Thymus (tissue), 11 donors: ENCODE measurements at regions not wholly inside any gene's neighbourhood (a gene's known extent, or its start where the extent isn't known, plus 50 kb on each side); places are given as distances from the start of the nearest gene placed in this dataset.

Source experiments
- DNase-seq, 9 donors: peaks; one replicate each; pipeline ENCODE4 v3.0.0-alpha.2; 2013; ENCODE audit warnings: low spot score in 9 of 9, low read depth in 6 of 9, missing footprints in 1 of 9
- H3K27ac ChIP-seq, 2 donors: one replicate each; pipeline ENCODE4 v1.5.1; 2013; ENCODE audit warnings: control low read depth in 1 of 2, low read depth in 1 of 2, low read length in 1 of 2, mild to moderate bottlenecking in 1 of 2, moderate library complexity in 1 of 2
- H3K27me3 ChIP-seq, 2 donors: one replicate each; pipeline ENCODE4 v1.5.1; 2013; ENCODE audit warnings: low read length in 1 of 2; ENCODE audit not compliant: control insufficient read depth in 2 of 2, insufficient read depth in 1 of 2
- H3K36me3 ChIP-seq, 2 donors: one replicate each; pipeline ENCODE4 v1.5.1; 2013; ENCODE audit warnings: low read length in 1 of 2, mild to moderate bottlenecking in 1 of 2, moderate library complexity in 1 of 2; ENCODE audit not compliant: control insufficient read depth in 2 of 2, insufficient read depth in 2 of 2
- H3K4me1 ChIP-seq, 2 donors: one replicate each; pipeline ENCODE4 v1.5.1; 2013; ENCODE audit warnings: low read length in 2 of 2; ENCODE audit not compliant: control insufficient read depth in 2 of 2, insufficient read depth in 2 of 2
- H3K4me3 ChIP-seq, 2 donors: one replicate each; pipeline ENCODE4 v1.5.1; 2013; ENCODE audit warnings: low read length in 2 of 2, control low read depth in 1 of 2, mild to moderate bottlenecking in 1 of 2
- H3K9me3 ChIP-seq, 2 donors: one replicate each; pipeline ENCODE4 v1.5.1; 2013; ENCODE audit warnings: low read length in 1 of 2, mild to moderate bottlenecking in 1 of 2; ENCODE audit not compliant: control insufficient read depth in 2 of 2, insufficient read depth in 1 of 2
- WGBS: extraction: QIAGEN DNeasy Blood & Tissue Kit; methylation state at CpG from one replicate; pipeline ENCODE4 v1.1.7; 2013; 5-methylcytosine and 5-hydroxymethylcytosine counted together
- donor health status: healthy.

DNA sequence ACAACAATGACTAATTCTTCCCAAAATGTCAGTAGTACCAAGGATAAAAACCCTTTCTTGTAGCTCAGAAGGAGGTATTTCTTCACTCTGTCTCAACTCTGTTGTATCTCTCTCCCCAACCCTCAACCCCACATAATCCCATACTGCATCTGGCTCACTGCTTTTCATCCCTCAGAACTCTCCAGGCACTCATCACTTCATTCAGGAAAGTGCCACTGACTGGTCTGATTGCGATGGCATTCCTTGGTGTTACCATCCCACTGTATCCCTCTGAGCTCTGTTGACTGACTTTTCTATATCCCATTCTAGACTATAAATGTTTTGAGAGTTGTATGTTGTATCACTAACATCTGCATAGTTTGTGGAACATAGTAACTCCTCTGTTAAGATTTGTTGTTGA, 483.5 kb upstream of the ADGRL2 start:
- 90% methylated on average over 1 of the region's 1 CpG for WGBS
- no peaks in the 10 kb centered on the region for H3K9me3 ChIP-seq
- H3K4me3 ChIP-seq, result no peak overlapping the region
- H3K27ac ChIP-seq, result no peak overlapping the region
- no peak for DNase-seq
- no peaks in the 10 kb centered on the region for H3K4me1 ChIP-seq
- H3K27me3 ChIP-seq, result no peaks in the 10 kb centered on the region
- no peaks in the 10 kb centered on the region for H3K36me3 ChIP-seq

DNA sequence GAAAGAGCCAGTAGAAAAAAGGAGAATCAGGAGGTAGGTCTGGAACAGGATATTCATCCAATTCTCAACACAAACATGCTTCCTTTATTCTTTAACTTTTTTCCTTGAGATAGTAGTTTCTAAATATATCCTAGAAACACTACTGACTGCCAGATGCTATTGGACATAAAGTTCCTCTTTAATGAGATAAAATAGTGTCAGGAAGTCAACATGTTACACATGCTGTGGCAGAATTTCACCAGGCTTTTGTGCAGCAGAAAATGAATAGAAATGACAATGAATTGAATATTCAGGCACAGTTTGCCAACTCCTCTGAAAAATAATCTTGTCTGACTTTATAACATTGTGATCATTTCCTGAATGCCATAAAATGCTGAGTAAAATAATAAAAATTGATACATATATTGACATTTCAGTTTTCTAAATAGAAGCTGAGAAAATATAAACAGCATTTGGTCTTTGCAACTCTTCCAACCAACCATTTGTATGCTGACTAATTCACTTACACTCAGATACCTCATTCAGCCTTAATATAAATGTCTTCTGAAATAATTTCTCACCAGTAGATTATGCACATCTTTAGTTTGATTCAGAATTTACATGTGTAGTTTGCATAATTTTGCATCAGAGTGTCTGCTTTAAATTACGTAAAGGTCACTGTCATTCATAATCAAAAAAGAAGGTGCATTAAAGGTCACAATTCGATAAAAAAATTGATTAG, 486.1 kb upstream of the ADGRL2 start:
- Histone ChIP-seq H3K4me3 (no peak overlapping the region), H3K36me3 (no peaks in the 10 kb centered on the region), H3K9me3 (no peaks in the 10 kb centered on the region), H3K27ac (no peak overlapping the region), H3K27me3 (no peaks in the 10 kb centered on the region), H3K4me1 (no peaks in the 10 kb centered on the region)
- DNase-seq, result no peak
- WGBS, result 91% methylated on average over 2 of the region's 2 CpGs

DNA sequence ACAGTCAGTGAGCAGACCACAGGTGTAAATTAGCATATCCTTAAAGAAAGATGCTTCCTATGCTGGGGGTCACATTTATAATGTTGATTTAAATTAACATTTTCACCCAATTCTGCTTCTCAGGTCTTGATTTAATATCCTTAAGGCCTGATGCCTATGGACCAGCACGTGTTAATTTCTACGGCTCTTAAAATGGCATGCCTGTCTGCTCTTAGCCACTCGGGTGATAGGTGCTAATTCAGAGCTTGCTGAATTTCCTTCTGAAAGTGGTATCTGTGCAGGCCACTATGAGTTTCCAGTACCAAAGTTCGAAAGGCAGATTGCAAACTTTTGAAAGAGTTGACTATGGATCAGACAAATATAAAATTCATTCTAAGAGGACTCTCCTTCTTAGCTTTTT, 487.4 kb upstream of the ADGRL2 start:
- Histone ChIP-seq H3K9me3 (no peaks in the 10 kb centered on the region), H3K36me3 (no peaks in the 10 kb centered on the region), H3K4me3 (no peak overlapping the region), H3K4me1 (no peaks in the 10 kb centered on the region), H3K27ac (no peak overlapping the region), H3K27me3 (no peaks in the 10 kb centered on the region)
- 96% methylated on average over 4 of the region's 4 CpGs for WGBS
- no peak for DNase-seq

DNA sequence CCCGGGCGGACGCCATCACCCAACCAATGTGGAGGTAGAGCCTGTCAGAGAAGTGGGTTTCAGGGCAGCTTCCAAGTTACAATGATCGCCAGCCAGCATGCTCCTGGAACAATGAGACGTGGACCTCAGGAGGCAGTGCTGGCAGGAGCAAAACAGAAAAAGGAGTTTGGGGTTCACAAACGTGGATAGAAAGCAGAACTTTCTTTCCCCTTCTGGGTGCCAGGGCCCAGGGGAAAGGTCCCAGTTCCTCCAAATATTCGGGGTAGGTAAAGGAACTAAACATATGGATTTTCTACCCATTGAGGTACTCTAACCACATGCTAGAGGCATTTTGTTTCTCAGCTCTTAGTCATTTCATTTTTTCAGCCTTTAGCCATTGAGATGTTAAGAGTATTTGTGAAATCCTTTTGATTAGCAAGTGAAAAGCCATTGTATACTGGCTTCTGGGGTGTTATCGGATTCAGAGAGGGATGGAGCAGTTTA, 488.4 kb upstream of the ADGRL2 start:
- H3K36me3 ChIP-seq, result no peaks in the 10 kb centered on the region
- no peak for DNase-seq
- 93% methylated on average over 8 of the region's 8 CpGs for WGBS
- no peak overlapping the region for H3K4me3 ChIP-seq
- H3K4me1 ChIP-seq, result no peaks in the 10 kb centered on the region
- H3K9me3 ChIP-seq, result no peaks in the 10 kb centered on the region
- H3K27ac ChIP-seq, result no peak overlapping the region
- no peaks in the 10 kb centered on the region for H3K27me3 ChIP-seq

DNA sequence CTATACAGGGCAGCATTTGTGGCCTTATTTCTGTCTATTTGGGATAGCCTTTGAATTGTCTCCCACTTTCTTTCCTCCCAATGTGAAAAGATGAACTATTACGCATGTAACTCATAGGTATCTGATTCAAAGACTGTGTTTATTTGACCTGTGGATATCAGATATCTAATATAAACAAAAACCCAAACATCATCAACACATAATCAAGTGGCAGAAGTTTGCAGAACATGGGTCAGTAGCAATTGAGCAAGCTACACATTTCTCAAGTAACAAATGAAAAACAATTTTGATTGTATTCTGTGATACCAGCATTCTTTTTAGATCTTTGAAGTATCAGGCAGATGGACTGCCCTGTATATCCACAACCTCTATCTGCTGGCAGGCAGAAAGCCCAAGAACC, 490.5 kb upstream of the ADGRL2 start:
- no peak for DNase-seq
- no peaks in the 10 kb centered on the region for H3K4me1 ChIP-seq
- H3K36me3 ChIP-seq, result no peaks in the 10 kb centered on the region
- H3K27ac ChIP-seq, result no peak overlapping the region
- no peaks in the 10 kb centered on the region for H3K27me3 ChIP-seq
- no peaks in the 10 kb centered on the region for H3K9me3 ChIP-seq
- WGBS, result 94% methylated on average over 1 of the region's 1 CpG
- no peak overlapping the region for H3K4me3 ChIP-seq

DNA sequence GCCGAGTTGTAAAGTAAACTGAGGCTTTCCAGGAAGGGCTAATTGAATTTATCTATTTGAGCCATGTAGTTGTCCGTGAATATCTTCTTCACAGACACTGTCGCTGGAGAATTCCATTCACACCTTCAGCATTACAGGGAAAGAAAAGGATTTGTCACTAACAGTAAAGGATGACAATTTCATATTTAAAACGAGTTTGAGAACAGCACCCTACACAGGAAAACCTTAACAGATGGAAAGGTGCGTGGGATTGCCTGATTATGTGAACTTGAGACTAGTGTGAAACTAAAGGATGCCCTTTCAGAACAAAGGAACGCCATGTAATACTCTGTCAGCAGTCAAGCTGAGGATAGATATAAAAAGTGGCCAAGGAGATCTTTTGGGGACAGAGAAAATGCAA, 492.5 kb upstream of the ADGRL2 start:
- Histone ChIP-seq H3K4me1 (no peaks in the 10 kb centered on the region), H3K36me3 (no peaks in the 10 kb centered on the region), H3K4me3 (no peak overlapping the region), H3K27ac (no peak overlapping the region), H3K9me3 (no peaks in the 10 kb centered on the region), H3K27me3 (no peaks in the 10 kb centered on the region)
- DNase-seq, result no peak
- 73% methylated on average over 6 of the region's 6 CpGs for WGBS

DNA sequence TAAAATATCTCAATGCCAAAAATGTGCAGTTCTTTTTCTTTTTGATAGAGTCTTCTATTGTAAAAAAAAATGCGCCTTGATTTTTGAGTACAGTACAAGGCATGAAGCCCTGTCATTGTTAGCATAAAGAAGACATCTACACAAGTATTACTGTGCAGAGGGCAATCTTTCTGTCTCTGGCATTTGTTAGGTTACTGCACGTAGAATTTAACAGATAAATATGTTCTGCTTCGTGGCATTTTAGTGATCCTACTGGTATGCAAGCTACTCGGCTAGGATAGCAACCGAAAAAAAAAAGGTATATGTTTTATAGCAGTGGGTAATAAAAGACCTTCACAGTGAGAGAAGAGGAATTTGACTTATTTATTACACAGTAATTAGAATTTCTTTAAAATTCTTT, 492.9 kb upstream of the ADGRL2 start:
- Histone ChIP-seq H3K27me3 (no peaks in the 10 kb centered on the region), H3K36me3 (no peaks in the 10 kb centered on the region), H3K4me3 (no peak overlapping the region), H3K9me3 (no peaks in the 10 kb centered on the region), H3K4me1 (no peaks in the 10 kb centered on the region), H3K27ac (no peak overlapping the region)
- 75% methylated on average over 5 of the region's 5 CpGs for WGBS
- DNase-seq, result no peak

DNA sequence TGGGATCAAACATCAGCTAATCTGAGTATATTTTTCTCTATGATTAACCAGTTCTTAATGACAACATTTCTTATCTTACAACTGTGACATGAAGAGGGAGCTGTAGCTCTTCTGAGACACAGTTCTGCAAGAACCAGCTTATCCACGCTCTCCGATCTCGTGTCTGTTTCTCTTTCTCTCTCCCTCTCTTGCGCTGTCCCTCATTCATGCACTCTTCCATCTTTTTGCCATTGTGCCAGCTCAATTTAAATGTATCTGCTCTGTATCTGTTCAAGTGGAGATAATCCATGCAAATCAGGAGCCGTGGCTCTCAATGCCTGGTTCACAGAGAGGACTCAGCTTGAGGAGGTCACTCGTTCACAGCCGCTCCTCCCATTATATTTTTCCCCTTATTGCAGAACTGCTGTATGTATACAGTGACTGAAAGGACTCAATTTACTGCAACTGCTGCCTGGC, 494.7 kb upstream of the ADGRL2 start:
- H3K4me3 ChIP-seq, result peak overlapping the region; percentile 32 to 36
- WGBS, result 5% methylated on average over 7 of the region's 7 CpGs
- peak in 8 of 9 donors; percentile 1 to 59 (median 13) for DNase-seq
- H3K27ac ChIP-seq, result no peak overlapping the region
- H3K27me3 ChIP-seq, result no peaks in the 10 kb centered on the region
- no peaks in the 10 kb centered on the region for H3K9me3 ChIP-seq
- H3K4me1 ChIP-seq, result no peaks in the 10 kb centered on the region
- no peaks in the 10 kb centered on the region for H3K36me3 ChIP-seq

DNA sequence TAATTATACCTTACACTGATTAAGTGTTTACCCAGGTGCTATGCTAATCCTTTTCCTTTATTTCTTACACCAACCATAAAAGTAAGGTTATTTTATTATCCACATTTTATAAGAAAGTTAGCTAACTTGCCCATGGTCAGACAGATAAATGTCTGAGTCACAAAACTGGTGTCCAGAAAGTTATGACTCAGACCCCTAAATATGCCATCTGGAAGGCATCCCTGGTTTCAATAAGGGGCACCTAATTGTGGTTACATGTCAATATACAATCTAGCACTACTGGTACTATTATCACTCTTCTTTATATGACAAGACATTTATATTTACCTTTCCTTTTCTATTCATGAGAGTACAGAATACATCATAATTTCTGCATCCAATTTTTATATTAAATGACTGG, 496.5 kb upstream of the ADGRL2 start:
- Histone ChIP-seq H3K9me3 (no peaks in the 10 kb centered on the region), H3K36me3 (no peaks in the 10 kb centered on the region), H3K4me1 (no peaks in the 10 kb centered on the region), H3K4me3 (no peak overlapping the region), H3K27ac (no peak overlapping the region), H3K27me3 (no peaks in the 10 kb centered on the region)
- no peak for DNase-seq
